ENCODE measurements at regions not wholly inside any gene's neighbourhood (a gene's known extent, or its start where the extent isn't known, plus 50 kb on each side); places are given as distances from the start of the nearest gene placed in this dataset.

DNA sequence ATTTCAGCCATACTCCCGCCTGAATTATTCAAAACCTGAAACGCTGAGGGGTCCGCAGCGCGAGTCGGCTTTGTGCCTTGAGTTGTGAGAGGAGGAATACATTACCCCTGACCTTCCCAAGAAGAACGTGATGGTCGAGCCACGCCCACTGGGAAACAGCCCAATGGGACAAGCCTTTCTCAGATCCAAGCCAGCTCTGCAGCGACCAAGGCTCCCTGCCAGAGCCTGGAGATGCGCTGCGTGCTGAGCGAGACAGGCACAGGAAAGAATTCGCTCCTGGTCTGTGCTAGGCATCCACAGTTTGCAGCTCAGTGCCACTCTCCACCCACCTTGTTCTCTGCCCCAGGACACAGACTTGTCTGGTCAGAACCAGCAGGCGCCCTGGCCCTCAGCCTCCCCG is 74.1 kb upstream of the GLI2 start:
- TF ChIP-seq, protein P1, sequence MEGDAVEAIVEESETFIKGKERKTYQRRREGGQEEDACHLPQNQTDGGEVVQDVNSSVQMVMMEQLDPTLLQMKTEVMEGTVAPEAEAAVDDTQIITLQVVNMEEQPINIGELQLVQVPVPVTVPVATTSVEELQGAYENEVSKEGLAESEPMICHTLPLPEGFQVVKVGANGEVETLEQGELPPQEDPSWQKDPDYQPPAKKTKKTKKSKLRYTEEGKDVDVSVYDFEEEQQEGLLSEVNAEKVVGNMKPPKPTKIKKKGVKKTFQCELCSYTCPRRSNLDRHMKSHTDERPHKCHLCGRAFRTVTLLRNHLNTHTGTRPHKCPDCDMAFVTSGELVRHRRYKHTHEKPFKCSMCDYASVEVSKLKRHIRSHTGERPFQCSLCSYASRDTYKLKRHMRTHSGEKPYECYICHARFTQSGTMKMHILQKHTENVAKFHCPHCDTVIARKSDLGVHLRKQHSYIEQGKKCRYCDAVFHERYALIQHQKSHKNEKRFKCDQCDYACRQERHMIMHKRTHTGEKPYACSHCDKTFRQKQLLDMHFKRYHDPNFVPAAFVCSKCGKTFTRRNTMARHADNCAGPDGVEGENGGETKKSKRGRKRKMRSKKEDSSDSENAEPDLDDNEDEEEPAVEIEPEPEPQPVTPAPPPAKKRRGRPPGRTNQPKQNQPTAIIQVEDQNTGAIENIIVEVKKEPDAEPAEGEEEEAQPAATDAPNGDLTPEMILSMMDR (CRISPR knock-in tag; IDR thresholded peaks at IDR 0.05) = no peak
- TF ChIP-seq CBX2 (IDR thresholded peaks at IDR 0.05; ENCODE audit: low read depth, low read length) (no peak), CBX2 (CRISPR knock-in tag; IDR thresholded peaks at IDR 0.05; ENCODE audit: low read depth) (no peak), ARNTL (CRISPR knock-in tag; IDR thresholded peaks at IDR 0.05) (no peak), ETV5 (CRISPR knock-in tag; IDR thresholded peaks at IDR 0.05; ENCODE audit: borderline replicate concordance) (no peak), ZFP62 (CRISPR knock-in tag; IDR thresholded peaks at IDR 0.05) (no peak), ZNF644 (CRISPR knock-in tag; IDR thresholded peaks at IDR 0.05; ENCODE audit: low read depth) (no peak), IRX3 (CRISPR knock-in tag; IDR thresholded peaks at IDR 0.05; ENCODE audit: borderline replicate concordance, low read depth) (no peak), MXI1 (IDR thresholded peaks at IDR 0.05; ENCODE audit: borderline replicate concordance, low read depth, low read length) (no peak), RFX5 (IDR thresholded peaks at IDR 0.05; ENCODE audit: low read depth, low read length) (no peak), ZNF530 (CRISPR knock-in tag; IDR thresholded peaks at IDR 0.05; ENCODE audit: low read depth) (no peak), ZNF878 (CRISPR knock-in tag; IDR thresholded peaks at IDR 0.05) (no peak), CEBPG (CRISPR knock-in tag; IDR thresholded peaks at IDR 0.05) (no peak)
- TF ChIP-seq, protein P2, sequence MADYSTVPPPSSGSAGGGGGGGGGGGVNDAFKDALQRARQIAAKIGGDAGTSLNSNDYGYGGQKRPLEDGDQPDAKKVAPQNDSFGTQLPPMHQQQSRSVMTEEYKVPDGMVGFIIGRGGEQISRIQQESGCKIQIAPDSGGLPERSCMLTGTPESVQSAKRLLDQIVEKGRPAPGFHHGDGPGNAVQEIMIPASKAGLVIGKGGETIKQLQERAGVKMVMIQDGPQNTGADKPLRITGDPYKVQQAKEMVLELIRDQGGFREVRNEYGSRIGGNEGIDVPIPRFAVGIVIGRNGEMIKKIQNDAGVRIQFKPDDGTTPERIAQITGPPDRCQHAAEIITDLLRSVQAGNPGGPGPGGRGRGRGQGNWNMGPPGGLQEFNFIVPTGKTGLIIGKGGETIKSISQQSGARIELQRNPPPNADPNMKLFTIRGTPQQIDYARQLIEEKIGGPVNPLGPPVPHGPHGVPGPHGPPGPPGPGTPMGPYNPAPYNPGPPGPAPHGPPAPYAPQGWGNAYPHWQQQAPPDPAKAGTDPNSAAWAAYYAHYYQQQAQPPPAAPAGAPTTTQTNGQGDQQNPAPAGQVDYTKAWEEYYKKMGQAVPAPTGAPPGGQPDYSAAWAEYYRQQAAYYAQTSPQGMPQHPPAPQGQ (CRISPR knock-in tag; IDR thresholded peaks at IDR 0.05; ENCODE audit: borderline replicate concordance) = no peak
- TF ChIP-seq, protein P3, sequence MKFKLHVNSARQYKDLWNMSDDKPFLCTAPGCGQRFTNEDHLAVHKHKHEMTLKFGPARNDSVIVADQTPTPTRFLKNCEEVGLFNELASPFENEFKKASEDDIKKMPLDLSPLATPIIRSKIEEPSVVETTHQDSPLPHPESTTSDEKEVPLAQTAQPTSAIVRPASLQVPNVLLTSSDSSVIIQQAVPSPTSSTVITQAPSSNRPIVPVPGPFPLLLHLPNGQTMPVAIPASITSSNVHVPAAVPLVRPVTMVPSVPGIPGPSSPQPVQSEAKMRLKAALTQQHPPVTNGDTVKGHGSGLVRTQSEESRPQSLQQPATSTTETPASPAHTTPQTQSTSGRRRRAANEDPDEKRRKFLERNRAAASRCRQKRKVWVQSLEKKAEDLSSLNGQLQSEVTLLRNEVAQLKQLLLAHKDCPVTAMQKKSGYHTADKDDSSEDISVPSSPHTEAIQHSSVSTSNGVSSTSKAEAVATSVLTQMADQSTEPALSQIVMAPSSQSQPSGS (CRISPR knock-in tag; IDR thresholded peaks at IDR 0.05) = no peak
